HepG2 (cell line): ENCODE measurements at regions not wholly inside any gene's neighbourhood (a gene's known extent, or its start where the extent isn't known, plus 50 kb on each side); places are given as distances from the start of the nearest gene placed in this dataset.

Experiments used
- ATAC-seq: fragments of 200-7000 bp; cut with Tn5 transposase; 3 replicates; pipeline ENCODE4 v1.9.1; 2020; ENCODE audit warnings: mild to moderate bottlenecking, moderate library complexity
- BruUV-seq: library from RNA; stranded (reverse); fragments of 400-500 nt; replicated peaks from 2 replicates; lab custom pipeline; 2021; lab: Mats Ljungman, UMichigan
- CTCF ChIA-PET: fragments of 300-600 bp; formaldehyde crosslinking; extraction: SDS; loops from one replicate; lab custom pipeline; 2021; ENCODE audit warnings: low total read pairs, inconsistent platforms, low intra/inter-chr PET ratio; lab: Yijun Ruan, JAX
- POLR2A ChIA-PET: fragments of 350-600 bp; sonication (Branson Sonifier 250); formaldehyde crosslinking; loops from one replicate; lab custom pipeline; 2020; ENCODE audit warnings: antibody characterized with exemption, inconsistent platforms; lab: Yijun Ruan, JAX
- DNase-seq: peaks from one replicate; pipeline ENCODE4 v3.0.0-alpha.2; 2015; ENCODE audit warnings: low spot score
- FAIRE-seq: peaks from 3 replicates; lab custom pipeline; 2011; peaks lifted over from hg19 to GRCh38; lab: Jason Lieb, UNC
- H2AFZ ChIP-seq: one replicate; pipeline ENCODE4 v1.6.1; 2011; ENCODE audit warnings: low read length, inconsistent platforms
- H3K27ac ChIP-seq: fragments of 300-600 bp; 3 replicates; pipeline ENCODE4 v1.8.0; 2011; ENCODE audit warnings: mixed run types, mild to moderate bottlenecking, mixed read lengths, low read length, inconsistent platforms; ENCODE audit not compliant: insufficient read depth; ENCODE audit errors: extremely low read length
- H3K27me3 ChIP-seq, 2 experiments: fragments of 200-600 bp in 1 of 2; 2 replicates in 1 of 2; 3 replicates in 1 of 2; pipeline versions ENCODE4 v1.6.0 to v1.8.0; 2011; ENCODE audit warnings: low read length in 2 of 2, mild to moderate bottlenecking in 2 of 2, moderate library complexity in 2 of 2, inconsistent platforms in 1 of 2; ENCODE audit not compliant: insufficient read depth in 2 of 2, control insufficient read depth in 1 of 2
- H3K36me3 ChIP-seq, 2 experiments: fragments of 200-600 bp in 1 of 2; replicated peaks in 1 of 2; 2 replicates in 1 of 2; 3 replicates in 1 of 2; pipeline versions ENCODE4 v1.5.1 to v1.8.0; 2011; ENCODE audit warnings: low read length in 2 of 2, inconsistent platforms in 1 of 2; ENCODE audit not compliant: insufficient read depth in 2 of 2, control insufficient read depth in 1 of 2
- H3K4me1 ChIP-seq: 2 replicates; pipeline ENCODE4 v1.5.1; 2012; ENCODE audit warnings: low read length, inconsistent platforms; ENCODE audit not compliant: insufficient read depth
- H3K4me2 ChIP-seq: 2 replicates; pipeline ENCODE4 v1.6.0; 2011; ENCODE audit warnings: low read depth, low read length, inconsistent platforms
- H3K4me3 ChIP-seq, 3 experiments: fragments of 200-600 bp in 1 of 3; sonication (generic), shearing (Covaris generic) in 1 of 3; replicated peaks in 1 of 3; 2 replicates each; pipeline ENCODE4 v1.5.1; 2011 to 2016; ENCODE audit warnings: low read length in 3 of 3, inconsistent platforms in 2 of 3, low read depth in 2 of 3, mild to moderate bottlenecking in 2 of 3, control low read depth in 1 of 3, mixed read lengths in 1 of 3; ENCODE audit not compliant: insufficient read depth in 1 of 3
- H3K79me2 ChIP-seq: one replicate; pipeline ENCODE4 v1.6.1; 2011; ENCODE audit warnings: low read length, inconsistent platforms; ENCODE audit not compliant: insufficient read depth
- H3K9ac ChIP-seq: 2 replicates; pipeline ENCODE4 v1.6.0; 2011; ENCODE audit warnings: mild to moderate bottlenecking, low read depth, low read length, inconsistent platforms; ENCODE audit not compliant: insufficient read depth
- H3K9me3 ChIP-seq: 2 replicates; pipeline ENCODE4 v1.5.1; 2012; ENCODE audit warnings: mild to moderate bottlenecking, low read length
- H4K20me1 ChIP-seq: 2 replicates; pipeline ENCODE4 v1.6.0; 2011; ENCODE audit warnings: inconsistent platforms, mild to moderate bottlenecking, low read length, moderate library complexity; ENCODE audit not compliant: insufficient read depth
- AGO1 ChIP-seq: fragments of 200-400 bp; formaldehyde crosslinking; IDR thresholded peaks from 2 replicates; pipeline ENCODE4 v1.6.1; 2017; ENCODE audit warnings: mild to moderate bottlenecking, low read depth, low read length, moderate library complexity; ENCODE audit not compliant: poor library complexity, severe bottlenecking
- DNMT3B ChIP-seq: conservative IDR thresholded peaks from 2 replicates; pipeline ENCODE4 v1.6.1; 2016; ENCODE audit warnings: missing biosample characterization, control low read depth
- GABPB1 ChIP-seq: IDR thresholded peaks from 2 replicates; pipeline ENCODE4 v1.6.1; 2016; ENCODE audit warnings: mild to moderate bottlenecking, missing genetic modification reagents, moderate library complexity, missing compliant biosample characterization
- HNF4G ChIP-seq, 2 experiments: sonication (generic) in 1 of 2; formaldehyde crosslinking in 1 of 2; IDR thresholded peaks; 2 replicates each; pipeline versions ENCODE4 v1.4.0 to v1.6.1; 2011 to 2020; ENCODE audit warnings: borderline replicate concordance in 2 of 2, low read depth in 2 of 2, mild to moderate bottlenecking in 2 of 2, low read length in 1 of 2, missing genetic modification reagents in 1 of 2, moderate library complexity in 1 of 2
- MED8 ChIP-seq: sonication (generic); formaldehyde crosslinking; IDR thresholded peaks from 2 replicates; pipeline ENCODE4 v1.8.1; 2023; ENCODE audit warnings: mild to moderate bottlenecking, missing genetic modification reagents; ENCODE audit not compliant: insufficient replicate concordance
- NCOA1 ChIP-seq: sonication (generic); formaldehyde crosslinking; IDR thresholded peaks from 2 replicates; pipeline ENCODE4 v1.9.0; 2021; ENCODE audit warnings: missing genetic modification reagents
- RAD51 ChIP-seq: fragments of 450-650 bp; IDR thresholded peaks from 2 replicates; pipeline ENCODE4 v1.6.1; 2016; ENCODE audit warnings: borderline replicate concordance
- RBFOX2 ChIP-seq: fragments of 200-400 bp; formaldehyde crosslinking; IDR thresholded peaks from 2 replicates; pipeline ENCODE4 v1.6.1; 2017; ENCODE audit warnings: low read depth, mild to moderate bottlenecking, low read length
- STAG1 ChIP-seq: sonication (generic); formaldehyde crosslinking; IDR thresholded peaks from 2 replicates; pipeline ENCODE4 v1.4.0; 2020; ENCODE audit warnings: missing genetic modification reagents
- ZNF652 ChIP-seq: IDR thresholded peaks from 2 replicates; pipeline ENCODE4 v1.6.1; 2016; ENCODE audit warnings: low read depth, borderline replicate concordance
- ZNF724P ChIP-seq: sonication (generic); formaldehyde crosslinking; IDR thresholded peaks from 2 replicates; pipeline ENCODE4 v1.8.0; 2022; ENCODE audit warnings: missing genetic modification reagents, borderline replicate concordance
- WGBS: methylation state at CpG from one replicate; pipeline ENCODE4 v1.1.6; 2017; ENCODE audit warnings: low lambda C conversion rate; 5-methylcytosine and 5-hydroxymethylcytosine counted together
- in situ Hi-C: cut with HindIII; loops from 2 replicates; pipeline ENCODE4 v1.10.0; 2017; ENCODE audit warnings: low pct_unique_long_range_greater_than_20kb; ENCODE audit not compliant: extremely low pct_ligation_motif_present
- intact Hi-C: fragments of 100-400 bp; cut with micrococcal nuclease; formaldehyde crosslinking; loops from one replicate; pipeline ENCODE4 v1.10.0; 2022; ENCODE audit not compliant: unreplicated experiment
- TF ChIP-seq, protein P1 (sequence below): sonication (generic); formaldehyde crosslinking; IDR thresholded peaks from 2 replicates; pipeline ENCODE4 v1.8.0; 2022; ENCODE audit warnings: mild to moderate bottlenecking, missing genetic modification reagents, moderate library complexity
- TF ChIP-seq, protein P2 (sequence below): sonication (generic); formaldehyde crosslinking; IDR thresholded peaks from 2 replicates; pipeline ENCODE4 v1.4.0; 2020; ENCODE audit warnings: missing genetic modification reagents; ENCODE audit errors: not compliant biosample characterization
- TF ChIP-seq, protein P3 (sequence below): sonication (generic); formaldehyde crosslinking; IDR thresholded peaks from 2 replicates; pipeline ENCODE4 v1.5.0; 2020; ENCODE audit warnings: mild to moderate bottlenecking, missing genetic modification reagents
- TF ChIP-seq, protein P4 (sequence below): sonication (generic); formaldehyde crosslinking; IDR thresholded peaks from 2 replicates; pipeline ENCODE4 v1.4.0; 2020; ENCODE audit warnings: missing genetic modification reagents

DNA sequence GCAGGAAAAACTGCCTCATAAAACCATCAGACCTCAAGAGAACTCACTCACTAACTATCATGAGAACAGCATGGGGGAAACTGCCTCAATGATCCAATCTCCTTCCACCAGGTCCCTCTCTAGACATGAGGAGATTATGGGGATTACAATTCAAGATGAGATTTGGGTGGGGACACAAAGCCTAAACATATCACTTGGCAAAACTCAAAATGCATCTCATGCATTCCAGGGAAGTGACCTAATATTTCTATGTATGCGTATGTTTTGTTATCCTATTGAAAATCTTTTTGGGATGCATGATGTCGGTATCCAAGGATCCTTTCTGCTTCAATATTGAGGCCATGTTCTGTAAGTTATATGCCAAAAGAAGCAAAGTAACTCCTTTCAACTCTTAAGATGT is 174.0 kb downstream of the PLK2 start:
- no peak overlapping the region for H2AFZ ChIP-seq
- no peak overlapping the region for H3K4me2 ChIP-seq

More for the DNA sequence above, 174.0 kb downstream of the PLK2 start:
- TF ChIP-seq, protein P1, sequence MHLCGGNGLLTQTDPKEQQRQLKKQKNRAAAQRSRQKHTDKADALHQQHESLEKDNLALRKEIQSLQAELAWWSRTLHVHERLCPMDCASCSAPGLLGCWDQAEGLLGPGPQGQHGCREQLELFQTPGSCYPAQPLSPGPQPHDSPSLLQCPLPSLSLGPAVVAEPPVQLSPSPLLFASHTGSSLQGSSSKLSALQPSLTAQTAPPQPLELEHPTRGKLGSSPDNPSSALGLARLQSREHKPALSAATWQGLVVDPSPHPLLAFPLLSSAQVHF: no peak
- TF ChIP-seq STAG1 (CRISPR knock-in tag) (no peak), HNF4G (IDR thresholded peaks at IDR 0.05; ENCODE audit: borderline replicate concordance, low read depth, low read length) (no peak), HNF4G (CRISPR knock-in tag; IDR thresholded peaks at IDR 0.05; ENCODE audit: borderline replicate concordance, low read depth) (no peak), ZNF652 (CRISPR knock-in tag) (no peak), RBFOX2 (no peak), NCOA1 (no peak), DNMT3B (CRISPR knock-in tag) (no peak), MED8 (CRISPR knock-in tag) (no peak), GABPB1 (CRISPR knock-in tag) (no peak), ZNF724P (no peak), AGO1 (no peak), RAD51 (no peak)
- TF ChIP-seq, protein P2, sequence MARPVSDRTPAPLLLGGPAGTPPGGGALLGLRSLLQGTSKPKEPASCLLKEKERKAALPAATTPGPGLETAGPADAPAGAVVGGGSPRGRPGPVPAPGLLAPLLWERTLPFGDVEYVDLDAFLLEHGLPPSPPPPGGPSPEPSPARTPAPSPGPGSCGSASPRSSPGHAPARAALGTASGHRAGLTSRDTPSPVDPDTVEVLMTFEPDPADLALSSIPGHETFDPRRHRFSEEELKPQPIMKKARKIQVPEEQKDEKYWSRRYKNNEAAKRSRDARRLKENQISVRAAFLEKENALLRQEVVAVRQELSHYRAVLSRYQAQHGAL (CRISPR knock-in tag): no peak
- TF ChIP-seq, protein P3, sequence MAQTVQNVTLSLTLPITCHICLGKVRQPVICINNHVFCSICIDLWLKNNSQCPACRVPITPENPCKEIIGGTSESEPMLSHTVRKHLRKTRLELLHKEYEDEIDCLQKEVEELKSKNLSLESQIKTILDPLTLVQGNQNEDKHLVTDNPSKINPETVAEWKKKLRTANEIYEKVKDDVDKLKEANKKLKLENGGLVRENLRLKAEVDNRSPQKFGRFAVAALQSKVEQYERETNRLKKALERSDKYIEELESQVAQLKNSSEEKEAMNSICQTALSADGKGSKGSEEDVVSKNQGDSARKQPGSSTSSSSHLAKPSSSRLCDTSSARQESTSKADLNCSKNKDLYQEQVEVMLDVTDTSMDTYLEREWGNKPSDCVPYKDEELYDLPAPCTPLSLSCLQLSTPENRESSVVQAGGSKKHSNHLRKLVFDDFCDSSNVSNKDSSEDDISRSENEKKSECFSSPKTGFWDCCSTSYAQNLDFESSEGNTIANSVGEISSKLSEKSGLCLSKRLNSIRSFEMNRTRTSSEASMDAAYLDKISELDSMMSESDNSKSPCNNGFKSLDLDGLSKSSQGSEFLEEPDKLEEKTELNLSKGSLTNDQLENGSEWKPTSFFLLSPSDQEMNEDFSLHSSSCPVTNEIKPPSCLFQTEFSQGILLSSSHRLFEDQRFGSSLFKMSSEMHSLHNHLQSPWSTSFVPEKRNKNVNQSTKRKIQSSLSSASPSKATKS (CRISPR knock-in tag): no peak
- TF ChIP-seq, protein P4, sequence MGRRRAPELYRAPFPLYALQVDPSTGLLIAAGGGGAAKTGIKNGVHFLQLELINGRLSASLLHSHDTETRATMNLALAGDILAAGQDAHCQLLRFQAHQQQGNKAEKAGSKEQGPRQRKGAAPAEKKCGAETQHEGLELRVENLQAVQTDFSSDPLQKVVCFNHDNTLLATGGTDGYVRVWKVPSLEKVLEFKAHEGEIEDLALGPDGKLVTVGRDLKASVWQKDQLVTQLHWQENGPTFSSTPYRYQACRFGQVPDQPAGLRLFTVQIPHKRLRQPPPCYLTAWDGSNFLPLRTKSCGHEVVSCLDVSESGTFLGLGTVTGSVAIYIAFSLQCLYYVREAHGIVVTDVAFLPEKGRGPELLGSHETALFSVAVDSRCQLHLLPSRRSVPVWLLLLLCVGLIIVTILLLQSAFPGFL (CRISPR knock-in tag): no peak
- ChIA-PET POLR2A (no interaction called here), CTCF (no interaction called here)
- Histone ChIP-seq H3K36me3 (no peaks in the 10 kb centered on the region), H3K4me3 (no peak overlapping the region), H3K27me3 (no peaks in the 10 kb centered on the region), H3K79me2 (no peaks in the 10 kb centered on the region), H3K9me3 (no peaks in the 10 kb centered on the region), H4K20me1 (no peaks in the 10 kb centered on the region), H3K4me1 (no peaks in the 10 kb centered on the region), H3K27ac (no peak overlapping the region), H3K9ac (no peak overlapping the region)
- DNase-seq: no peak
- FAIRE-seq: no peak
- ATAC-seq: no peak
- in situ Hi-C loops (no loop called here), intact Hi-C loops (no loop called here)
- WGBS: 44% methylated on average over 2 of the region's 2 CpGs
- no TSS peak for BruUV-seq
